22Rv1 (cell line): ENCODE measurements at regions not wholly inside any gene's neighbourhood (a gene's known extent, or its start where the extent isn't known, plus 50 kb on each side); places are given as distances from the start of the nearest gene placed in this dataset.

Experiments
- H3K27ac ChIP-seq: fragments of 450-650 bp; 2 replicates; pipeline ENCODE4 v1.5.1; 2017
- CTCF ChIP-seq: fragments of 450-650 bp; IDR thresholded peaks from 2 replicates; pipeline ENCODE4 v1.5.1; 2017; ENCODE audit warnings: mild to moderate bottlenecking
- ZFX ChIP-seq: fragments of 450-650 bp; IDR thresholded peaks from 2 replicates; pipeline ENCODE4 v1.6.1; 2017; ENCODE audit warnings: antibody characterized with exemption, borderline replicate concordance

DNA sequence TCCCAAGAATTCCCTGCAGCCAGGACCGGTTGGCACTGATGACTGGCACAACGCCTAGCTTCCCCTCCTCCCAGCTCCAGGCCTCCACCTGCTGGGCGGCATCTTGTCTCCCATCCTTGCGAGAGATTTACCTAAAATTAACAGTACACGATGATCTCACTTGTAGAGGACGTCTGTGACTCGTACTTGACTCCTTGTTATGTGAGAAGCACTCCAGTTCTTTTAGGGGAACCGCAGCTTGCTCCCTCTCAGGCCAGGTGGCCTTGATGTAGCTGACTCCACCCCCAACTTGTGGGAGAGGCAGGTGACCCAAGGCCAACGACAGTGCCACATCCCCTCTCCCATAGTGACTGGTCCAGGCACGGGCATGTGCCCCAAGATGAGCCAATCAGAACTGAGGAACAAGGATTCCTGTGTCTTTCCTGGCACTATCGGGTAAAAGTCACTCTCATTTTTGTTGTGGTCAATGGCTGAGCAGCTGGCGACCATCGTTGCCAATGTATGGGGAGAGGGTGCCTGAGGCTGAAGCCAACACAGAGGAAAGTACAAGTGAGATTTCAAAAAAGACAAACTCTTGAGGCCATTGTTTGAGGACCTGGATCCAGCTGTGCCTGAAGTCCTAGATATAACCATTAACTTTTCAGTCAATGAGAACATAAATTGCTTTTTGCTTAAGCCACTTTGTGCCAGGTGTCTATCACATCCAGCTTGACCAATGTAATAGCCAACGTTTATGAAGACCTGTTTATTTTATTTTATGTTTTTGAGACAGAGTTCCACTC, 208.7 kb downstream of the RBM19 start:
- H3K27ac ChIP-seq: no peak overlapping the region
- TF ChIP-seq CTCF: peak; percentile 47
- TF ChIP-seq ZFX: no peak

- TF ChIP-seq CTCF: no peak
- no peak for TF ChIP-seq ZFX
- H3K27ac ChIP-seq: no peak overlapping the region
These were observed 209.5 kb downstream of the RBM19 start for GRCh38 chr12:113756609-113757008.

DNA sequence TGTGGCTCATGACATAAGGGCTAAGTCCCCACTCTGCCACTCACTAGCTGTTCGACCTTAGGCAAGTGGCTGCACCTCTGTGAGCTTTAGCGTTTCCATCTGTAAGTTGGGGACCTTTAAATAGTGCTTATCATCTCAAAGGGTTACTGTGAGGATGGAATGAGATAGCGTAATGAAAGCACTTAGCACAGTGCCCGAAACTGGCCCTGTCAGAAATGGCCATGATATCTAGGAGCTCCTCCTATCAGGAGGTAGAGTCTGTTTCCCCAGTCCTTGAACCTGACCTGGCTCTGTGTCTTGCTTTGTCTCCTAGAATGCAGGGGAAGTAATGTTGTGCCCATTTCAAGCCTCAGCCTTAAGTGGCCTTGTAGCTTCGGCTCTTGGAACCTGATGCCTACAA, 211.0 kb downstream of the RBM19 start:
- no peak overlapping the region for H3K27ac ChIP-seq
- no peak for TF ChIP-seq CTCF
- TF ChIP-seq ZFX: no peak

DNA sequence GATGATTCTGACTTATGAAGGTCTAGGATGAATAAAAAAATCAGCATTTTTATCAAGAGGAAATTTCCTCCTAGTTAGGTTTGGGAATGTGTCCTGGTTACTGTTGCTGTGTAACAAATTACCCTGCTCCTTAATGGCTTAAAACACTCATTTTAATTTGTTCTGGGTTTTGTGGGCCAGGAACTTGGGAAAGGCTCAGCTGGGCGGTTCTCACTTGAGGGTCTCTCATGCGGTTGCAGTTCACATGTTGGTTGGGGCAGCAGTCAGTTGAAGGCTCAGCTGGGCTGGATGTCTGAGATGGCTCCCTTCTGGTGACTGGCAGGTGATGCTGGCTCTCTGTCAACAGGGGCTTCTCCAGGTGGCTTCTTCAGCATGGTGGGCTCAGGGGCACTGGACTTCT, 214.6 kb downstream of the RBM19 start:
- no peak overlapping the region for H3K27ac ChIP-seq
- no peak for TF ChIP-seq CTCF
- no peak for TF ChIP-seq ZFX

GRCh38 chr12:113749433-113749815, 216.7 kb downstream of the RBM19 start:
- no peak overlapping the region for H3K27ac ChIP-seq
- no peak for TF ChIP-seq ZFX
- TF ChIP-seq CTCF: no peak

DNA sequence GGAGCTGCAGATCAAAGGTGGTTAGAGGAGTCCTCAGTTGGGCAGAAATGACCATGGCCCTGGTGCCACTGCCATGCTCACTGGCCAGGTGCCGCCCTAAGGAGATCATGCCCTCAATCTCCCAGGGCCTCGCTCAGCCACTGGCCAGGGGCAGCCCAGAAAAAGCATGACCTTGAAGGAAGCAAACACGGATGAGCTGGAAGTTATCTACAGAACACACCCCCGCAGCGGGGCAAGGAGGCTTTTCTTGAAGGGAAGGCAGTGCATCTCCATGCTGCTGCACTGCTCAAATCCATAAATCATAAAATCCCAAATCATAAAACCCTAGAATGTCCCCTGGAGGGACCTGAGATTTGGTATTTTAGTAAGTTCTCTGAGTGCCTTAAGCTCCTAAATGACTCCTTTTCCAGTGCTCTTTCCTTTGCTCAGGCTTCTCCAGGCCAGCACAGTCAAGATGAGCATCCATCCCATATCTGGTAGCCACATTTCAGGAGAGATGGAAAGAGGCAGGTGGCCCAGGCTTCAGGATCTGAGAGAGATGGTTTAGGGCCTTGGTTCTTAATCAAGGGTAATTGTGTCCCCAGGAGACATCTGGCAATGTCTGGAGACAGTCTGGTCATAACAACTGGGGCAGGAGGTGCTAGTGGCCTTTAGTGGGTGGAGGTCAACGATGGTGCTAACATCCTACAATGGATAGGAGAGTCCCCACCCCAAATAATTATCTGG, 217.3 kb downstream of the RBM19 start:
- no peak overlapping the region for H3K27ac ChIP-seq

More for the DNA sequence above, 217.3 kb downstream of the RBM19 start:
- no peak for TF ChIP-seq CTCF
- TF ChIP-seq ZFX: no peak
